GM19324 (cell line): ENCODE measurements at regions not wholly inside any gene's neighbourhood (a gene's known extent, or its start where the extent isn't known, plus 50 kb on each side); places are given as distances from the start of the nearest gene placed in this dataset.

Experiments used
- ATAC-seq: cut with Tn5 transposase; IDR thresholded peaks from one replicate; pipeline ENCODE4 v1.9.1; 2021; ENCODE audit warnings: mild to moderate bottlenecking, moderate library complexity; ENCODE audit not compliant: unreplicated experiment, low FRiP score

DNA sequence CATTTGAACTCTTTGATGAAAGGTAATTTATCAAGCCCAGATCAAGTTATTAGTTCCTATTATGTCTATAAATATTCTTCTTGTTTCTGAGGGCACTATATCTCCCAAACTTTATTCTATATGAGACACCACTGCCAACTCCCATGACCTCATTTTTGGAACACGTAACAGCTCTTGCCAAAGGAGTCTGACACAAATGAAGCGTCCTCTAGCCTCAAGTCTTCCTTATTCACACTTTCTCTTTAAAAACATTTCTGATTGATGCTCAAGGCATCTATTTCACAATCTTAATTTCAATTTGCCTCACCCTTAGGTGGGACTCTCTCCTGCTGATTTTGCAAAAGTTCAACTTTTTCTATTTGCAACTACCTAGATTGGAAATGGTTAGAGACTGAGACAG, 848.4 kb downstream of the GATA3 start:
- ATAC-seq: no peak

DNA sequence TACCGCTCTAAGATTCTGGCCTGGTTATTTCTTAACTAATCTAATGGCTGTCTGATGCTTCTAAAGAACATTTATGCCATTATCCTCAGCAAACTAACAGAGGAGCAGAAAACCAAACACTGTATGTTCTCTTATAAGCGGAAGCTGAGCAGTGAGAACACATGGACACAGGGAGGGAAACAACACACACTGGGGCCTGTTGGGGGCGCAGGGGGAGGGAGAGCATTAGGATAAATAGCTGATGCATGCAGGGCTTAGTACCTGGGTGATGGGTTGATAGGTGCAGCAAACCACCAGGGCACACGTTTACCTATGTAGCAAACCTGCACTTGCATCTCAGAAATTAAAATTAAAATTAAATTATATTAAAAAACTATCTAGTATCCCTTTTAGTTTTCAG, 853.5 kb downstream of the GATA3 start:
- no peak for ATAC-seq

DNA sequence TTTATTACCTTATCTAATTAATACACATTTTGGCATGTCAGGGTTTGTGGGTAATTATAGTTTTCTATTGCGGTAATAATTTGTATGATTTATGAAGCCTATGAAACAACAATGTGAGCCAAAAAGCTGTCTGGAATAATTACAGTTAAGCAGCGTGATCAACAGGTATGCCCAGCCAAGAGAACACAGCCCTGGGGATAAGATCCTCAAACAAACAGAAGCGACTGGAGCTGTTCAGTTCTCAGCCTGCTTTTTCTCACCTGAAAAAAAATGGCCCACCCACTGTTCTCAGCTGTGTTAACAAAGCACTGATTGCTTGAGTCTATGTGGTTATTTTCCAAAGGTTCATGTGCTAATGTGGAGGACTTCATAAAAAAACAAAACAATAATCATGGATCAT, 855.8 kb downstream of the GATA3 start:
- ATAC-seq: no peak

- no peak for ATAC-seq
Measured at GRCh38 chr10:8911032-8911431, 856.5 kb downstream of the GATA3 start.

DNA sequence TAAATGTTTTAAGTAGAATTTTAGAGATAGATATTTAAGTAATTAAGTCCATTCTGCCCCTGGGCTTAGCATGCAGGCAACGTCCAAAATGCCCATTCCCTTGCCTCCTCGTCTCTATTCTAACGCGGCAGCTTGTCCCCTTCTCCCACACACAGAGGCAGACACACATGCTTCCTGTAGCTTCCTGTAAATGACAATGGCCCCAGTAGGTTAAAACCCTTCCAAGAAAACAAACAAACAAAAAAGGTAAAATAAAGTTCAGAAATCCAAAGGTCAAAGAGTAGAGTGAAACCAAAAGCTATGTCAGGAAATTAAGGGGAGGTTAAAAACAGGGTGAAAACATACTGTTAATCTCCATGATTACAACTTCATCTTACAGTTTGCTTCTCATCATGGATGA, 857.6 kb downstream of the GATA3 start:
- ATAC-seq: no peak

GRCh38 chr10:8913720-8914119, 859.2 kb downstream of the GATA3 start:
- no peak for ATAC-seq

DNA sequence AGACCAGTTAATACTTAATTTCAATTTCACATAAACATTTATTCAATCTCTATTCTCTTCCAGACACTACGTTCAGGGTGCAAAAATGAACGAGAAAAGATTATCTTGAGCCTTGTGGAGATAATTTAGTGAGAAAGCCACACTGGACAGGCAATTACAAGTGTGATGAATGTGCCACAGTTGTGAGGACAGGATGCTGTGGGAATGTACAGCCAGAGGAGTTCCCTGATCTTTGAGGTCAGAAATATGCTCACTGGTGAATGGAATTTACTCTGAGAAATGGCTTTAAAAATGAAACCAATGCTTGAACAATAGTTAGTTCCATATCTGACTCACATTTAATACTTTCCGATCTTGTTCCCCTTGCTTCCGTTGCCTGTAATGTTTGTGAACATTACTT, 864.8 kb downstream of the GATA3 start:
- no peak for ATAC-seq

DNA sequence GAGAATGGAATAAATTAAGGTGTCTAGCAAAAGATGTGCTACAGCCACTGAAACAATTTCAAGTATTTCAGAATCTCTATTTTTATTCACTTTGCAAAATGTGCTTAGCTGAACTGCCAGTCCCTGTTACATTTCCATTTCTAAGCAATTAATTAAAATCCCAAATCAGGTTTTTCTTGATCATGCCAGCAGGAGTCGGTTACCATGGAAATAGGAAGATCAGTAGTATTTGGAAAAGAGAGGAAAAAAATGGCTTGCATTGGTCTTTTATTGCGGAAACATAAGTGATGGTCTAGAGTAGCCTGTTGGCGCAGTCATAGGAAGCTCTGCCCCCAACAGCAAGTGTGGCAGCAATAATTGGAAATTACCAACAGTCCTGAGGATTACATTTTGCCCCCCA, 867.1 kb downstream of the GATA3 start:
- no peak for ATAC-seq

DNA sequence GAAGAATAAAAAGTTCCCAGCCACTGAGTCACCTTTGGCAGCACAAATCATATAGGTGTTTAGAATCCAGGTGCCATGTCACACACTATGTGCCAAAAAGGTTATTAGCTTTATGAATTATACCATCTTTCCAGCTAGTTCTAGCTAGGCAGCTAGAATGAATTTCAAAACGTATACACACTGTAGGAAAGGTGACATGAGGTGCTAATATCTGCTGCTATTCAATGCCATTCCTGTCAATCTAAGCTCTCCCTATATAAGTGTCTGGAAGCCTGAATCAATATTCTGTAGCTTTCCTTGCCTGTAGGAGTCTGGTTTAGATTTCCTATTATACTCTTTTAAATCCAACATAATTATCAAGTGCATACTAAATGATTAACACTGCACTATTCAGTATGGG, 868.6 kb downstream of the GATA3 start:
- no peak for ATAC-seq

GRCh38 chr10:8927705-8928104, 873.2 kb downstream of the GATA3 start:
- ATAC-seq: no peak

GRCh38 chr10:8946451-8946850, 892.0 kb downstream of the GATA3 start:
- no peak for ATAC-seq

- ATAC-seq: no peak
Measured at GRCh38 chr10:8950978-8951377, 896.5 kb downstream of the GATA3 start.

DNA sequence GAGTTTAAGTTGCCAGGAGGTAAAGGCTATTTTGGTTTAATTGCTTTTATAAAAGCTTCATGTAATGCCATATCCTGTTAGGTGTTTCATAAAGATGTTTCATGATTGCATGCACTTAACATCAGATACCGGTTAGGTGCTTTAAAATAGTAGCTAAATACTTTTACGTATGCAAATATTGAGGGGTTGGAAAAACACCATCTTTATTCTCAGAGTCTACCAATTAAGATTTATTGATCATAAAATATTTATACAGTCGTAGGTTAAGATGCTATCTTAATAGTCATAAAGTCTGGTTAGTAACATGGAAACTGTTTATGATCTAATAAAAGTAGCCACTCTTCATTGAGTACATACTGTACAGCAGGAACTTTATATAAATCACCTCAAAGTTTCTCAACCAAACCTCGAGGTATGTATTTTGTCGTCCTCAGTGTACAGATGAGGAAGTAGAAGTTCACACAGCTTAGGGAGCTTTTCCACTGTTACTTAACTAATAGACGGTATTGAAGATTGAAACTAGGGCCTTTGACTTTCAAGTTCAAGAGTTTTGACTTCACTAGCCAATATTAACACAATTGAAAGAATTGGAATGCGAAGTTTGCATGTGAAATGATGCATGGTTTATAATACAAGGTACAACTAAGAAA, 897.1 kb downstream of the GATA3 start:
- no peak for ATAC-seq

- no peak for ATAC-seq
Measured at GRCh38 chr10:8956400-8956799, 901.9 kb downstream of the GATA3 start.

GRCh38 chr10:8962249-8962648, 907.8 kb downstream of the GATA3 start:
- ATAC-seq: no peak

- ATAC-seq: no peak
Measured at GRCh38 chr10:8967061-8967460, 912.6 kb downstream of the GATA3 start.

DNA sequence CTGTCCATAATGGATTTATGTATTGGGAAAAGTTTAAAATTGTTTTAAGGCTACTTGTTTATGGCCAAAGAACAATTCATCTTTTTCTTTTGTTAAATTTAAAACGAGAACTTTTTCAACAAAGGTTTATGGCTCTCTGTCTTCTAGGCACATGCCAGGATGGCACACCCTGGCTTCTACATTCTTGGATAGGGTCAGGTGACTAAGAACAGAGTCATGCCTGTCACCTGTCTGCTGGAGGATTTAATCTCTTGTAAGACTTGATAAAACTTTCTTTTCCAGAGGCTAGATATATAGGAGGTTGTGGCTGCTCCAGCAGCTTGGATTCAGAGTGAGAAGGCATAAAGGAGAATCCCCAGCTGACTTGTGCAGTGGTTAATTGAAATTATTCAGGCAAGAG, 915.4 kb downstream of the GATA3 start:
- no peak for ATAC-seq

GRCh38 chr10:8975535-8975934, 921.0 kb downstream of the GATA3 start:
- no peak for ATAC-seq

DNA sequence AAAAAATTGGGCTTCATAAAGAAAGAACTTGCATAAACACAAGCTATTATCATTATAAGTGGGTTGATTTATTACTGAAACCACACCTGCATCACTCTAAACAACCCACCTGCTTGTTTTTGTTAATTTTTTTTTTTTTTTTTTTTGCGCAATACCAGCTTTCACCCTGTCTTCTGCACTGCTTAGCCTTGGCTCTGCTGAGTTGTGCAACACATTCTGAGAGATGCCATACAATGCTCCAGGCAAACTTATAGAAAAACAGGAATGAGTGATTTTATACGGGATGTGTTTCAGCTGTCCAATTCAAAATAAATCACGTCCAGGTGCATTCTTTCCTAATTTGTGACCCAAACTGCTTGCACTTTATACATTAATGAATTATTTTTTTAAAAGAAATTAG, 923.6 kb downstream of the GATA3 start:
- ATAC-seq: no peak

- no peak for ATAC-seq
Measured at GRCh38 chr10:8979976-8980375, 925.5 kb downstream of the GATA3 start.

DNA sequence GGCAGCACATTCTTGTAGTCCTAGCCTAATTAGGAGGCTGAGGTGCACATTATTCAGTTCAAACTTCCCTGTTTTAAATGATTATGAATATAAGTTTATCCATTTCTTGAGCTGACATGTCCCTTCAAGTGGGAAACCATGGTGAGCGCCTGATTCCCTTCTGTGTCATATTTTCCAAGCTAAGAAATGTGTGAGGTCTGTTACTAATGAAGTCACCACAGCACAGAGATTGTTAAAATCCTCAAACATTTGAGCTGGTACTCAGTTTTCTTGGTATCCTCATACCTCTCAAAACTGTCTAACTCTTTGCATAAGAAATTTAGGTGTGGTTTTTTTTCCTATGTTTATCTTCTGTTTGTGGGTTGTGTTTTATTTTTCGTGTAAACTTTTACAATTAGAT, 926.8 kb downstream of the GATA3 start:
- ATAC-seq: no peak

GRCh38 chr10:8985651-8986050, 931.2 kb downstream of the GATA3 start:
- no peak for ATAC-seq

DNA sequence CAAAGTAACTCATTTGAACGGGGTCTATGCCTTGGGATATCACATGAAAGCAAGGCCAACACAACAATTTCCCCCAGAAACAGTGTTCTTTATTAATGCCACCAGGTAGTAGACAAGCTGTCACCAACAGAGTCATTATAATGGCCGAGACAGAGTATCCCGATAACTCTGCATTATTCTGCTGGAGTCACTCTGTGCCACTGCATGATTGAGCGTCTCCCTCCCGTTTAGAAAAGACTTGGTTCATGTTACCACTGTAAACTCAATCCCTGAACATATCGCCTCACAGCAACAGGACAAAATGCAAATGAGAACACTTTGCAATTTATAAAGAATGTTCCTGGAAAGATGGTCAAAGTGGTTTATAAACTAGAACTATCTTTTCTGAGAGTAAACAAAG, 932.5 kb downstream of the GATA3 start:
- ATAC-seq: no peak
